CD4-positive, alpha-beta T cell treated with Interferon gamma for 1 hour (primary cell): ENCODE measurements at regions not wholly inside any gene's neighbourhood (a gene's known extent, or its start where the extent isn't known, plus 50 kb on each side); places are given as distances from the start of the nearest gene placed in this dataset.

ENCODE experiments used
- DNase-seq: peaks from one replicate; pipeline ENCODE4 v3.0.0-alpha.2; 2020

GRCh38 chr3:186487819-186488218, 56.4 kb downstream of the CRYGS start:
- no peak for DNase-seq

DNA sequence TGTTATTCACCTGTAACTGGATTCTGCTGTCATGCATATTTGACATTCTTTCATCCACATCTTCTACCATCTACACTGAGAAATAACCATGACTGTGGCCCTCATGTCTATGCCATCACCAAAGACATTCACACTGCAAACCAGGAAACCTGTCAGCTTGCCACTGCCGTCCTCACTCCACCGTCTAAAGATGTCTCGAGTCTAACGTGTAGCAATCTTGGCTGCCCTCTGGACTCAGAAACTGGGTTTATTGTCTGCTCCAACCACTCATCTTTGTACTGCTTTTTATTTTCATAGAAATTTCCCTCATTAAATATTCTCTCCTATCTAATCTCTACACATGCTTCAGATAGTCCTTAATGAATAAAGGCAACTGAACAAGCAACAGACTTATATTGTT, 57.1 kb downstream of the CRYGS start:
- DNase-seq, result no peak

DNA sequence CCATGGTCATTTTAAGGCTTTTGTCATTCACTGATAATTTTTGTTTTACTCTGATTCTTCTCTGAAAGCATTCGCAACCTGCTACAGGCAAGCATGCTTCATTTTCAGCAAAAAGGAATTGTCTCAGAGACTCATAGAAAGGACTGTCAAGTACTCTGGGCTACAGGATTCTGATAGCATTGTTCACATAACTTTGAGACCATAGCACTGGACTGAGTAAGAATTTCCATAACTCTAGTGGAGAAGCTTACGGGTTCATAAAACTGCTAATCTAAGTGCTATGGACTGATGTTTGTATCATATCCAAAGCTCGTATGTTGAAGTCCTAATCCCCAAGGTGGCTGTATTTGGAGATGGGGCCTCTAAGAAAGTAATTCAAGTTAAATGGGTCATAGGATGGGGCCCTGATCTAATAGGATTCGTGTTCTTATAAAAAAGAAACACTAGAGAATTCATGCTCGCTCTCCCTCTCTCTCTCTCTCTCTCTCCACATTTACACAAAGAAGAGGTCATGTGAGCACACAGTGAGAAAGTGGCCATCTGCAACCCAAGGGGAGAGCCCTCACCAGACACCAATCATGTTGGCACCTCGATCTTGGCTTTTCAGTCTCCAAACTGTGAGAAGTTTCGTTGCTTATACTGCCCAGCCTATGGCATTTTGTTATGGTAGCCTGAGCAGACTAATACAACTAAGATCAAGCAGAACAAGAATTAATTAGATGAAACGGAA, 60.4 kb downstream of the CRYGS start:
- DNase-seq, result no peak

DNA sequence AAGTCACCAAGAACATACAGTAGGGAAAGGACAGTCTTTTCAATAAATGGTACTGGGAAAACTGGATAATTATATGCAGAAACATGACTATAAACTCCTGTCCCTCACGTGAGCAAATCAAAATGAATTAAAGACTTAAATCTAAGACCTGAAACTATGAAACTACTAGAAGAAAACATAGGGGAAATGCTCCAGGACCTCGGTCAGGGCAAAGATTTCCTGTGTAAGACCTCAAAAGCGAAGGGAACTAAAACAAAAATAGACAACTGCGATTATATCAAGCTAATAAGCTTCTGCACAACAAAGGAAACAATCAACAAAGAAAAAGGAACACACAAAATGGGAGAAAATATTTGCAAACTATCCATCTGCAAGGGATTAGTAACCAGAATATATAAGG, 62.7 kb downstream of the CRYGS start:
- DNase-seq, result no peak

- no peak for DNase-seq
Measured at GRCh38 chr3:186477876-186478275, 66.3 kb downstream of the CRYGS start.

GRCh38 chr3:186477033-186477432, 67.1 kb downstream of the CRYGS start:
- DNase-seq, result no peak

GRCh38 chr3:186476541-186476940, 67.6 kb downstream of the CRYGS start:
- no peak for DNase-seq

- no peak for DNase-seq
Measured at GRCh38 chr3:186476044-186476468, 68.1 kb downstream of the CRYGS start.

- DNase-seq, result no peak
Measured at GRCh38 chr3:186473166-186473565, 71.0 kb downstream of the CRYGS start.

DNA sequence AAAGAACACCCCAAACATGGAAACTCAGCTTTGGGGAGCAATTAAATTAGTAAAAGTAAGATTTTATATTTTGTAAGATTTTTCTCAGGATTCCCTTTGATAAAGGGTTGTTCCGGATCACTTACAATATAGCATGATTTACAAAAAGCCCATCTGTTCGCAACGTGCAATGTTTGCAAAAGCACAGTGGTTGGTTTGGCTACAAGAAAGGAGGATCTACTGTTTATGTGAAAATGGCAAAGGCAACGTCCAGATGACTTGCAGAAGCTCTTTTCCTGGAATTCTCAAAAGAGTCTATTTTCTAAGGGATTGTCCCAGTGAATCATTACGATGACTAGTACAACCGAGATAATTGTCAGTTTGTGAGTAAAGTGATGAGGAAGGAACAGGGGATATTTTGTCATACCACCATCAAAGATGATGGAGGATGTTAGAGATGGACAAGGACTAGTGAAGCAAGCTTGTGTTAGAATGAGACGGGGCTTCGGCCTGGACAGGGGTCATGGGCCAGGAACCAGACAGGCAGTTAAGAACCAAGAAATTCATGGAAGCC, 71.6 kb downstream of the CRYGS start:
- no peak for DNase-seq

DNA sequence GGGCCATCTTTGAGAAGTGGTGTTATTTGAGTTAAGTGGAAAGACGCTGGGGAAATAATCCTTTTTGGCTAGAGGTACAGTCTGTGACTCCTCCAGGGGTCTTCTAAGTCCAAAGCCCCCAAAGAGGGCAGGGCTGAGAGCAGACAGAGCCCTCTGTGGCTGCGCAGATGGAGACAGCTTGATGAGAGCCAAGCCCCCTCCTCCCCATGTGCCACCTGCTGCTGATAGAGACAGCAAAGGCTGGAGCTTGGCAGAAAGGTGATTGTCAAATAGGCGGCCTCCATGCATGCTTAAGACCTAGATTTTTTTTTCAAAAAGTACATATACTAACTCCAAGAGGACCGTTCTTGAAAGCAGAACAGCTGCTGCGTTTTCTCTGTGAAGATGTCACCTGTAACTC, 72.4 kb downstream of the CRYGS start:
- no peak for DNase-seq

GRCh38 chr3:186469525-186469924, 74.7 kb downstream of the CRYGS start:
- DNase-seq, result no peak

DNA sequence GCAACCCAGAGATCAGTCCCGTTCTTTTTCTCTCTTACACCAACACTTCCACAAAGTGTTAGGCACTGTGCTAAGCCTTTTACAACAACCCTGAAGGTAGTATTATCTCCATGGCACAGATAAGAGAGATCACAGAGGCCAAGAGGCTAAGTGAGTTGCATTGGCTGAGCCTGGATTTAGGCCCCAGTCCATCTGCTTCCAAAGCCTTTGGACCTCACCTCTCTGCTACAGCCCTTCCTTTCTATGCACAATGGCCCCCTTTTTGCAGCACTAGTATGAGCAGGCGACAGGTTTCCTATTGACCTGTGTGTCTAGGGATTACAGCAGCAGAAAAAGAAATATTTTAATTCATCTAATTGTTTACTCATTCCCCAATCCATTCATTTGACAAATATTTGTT, 76.2 kb downstream of the CRYGS start:
- DNase-seq, result no peak

DNA sequence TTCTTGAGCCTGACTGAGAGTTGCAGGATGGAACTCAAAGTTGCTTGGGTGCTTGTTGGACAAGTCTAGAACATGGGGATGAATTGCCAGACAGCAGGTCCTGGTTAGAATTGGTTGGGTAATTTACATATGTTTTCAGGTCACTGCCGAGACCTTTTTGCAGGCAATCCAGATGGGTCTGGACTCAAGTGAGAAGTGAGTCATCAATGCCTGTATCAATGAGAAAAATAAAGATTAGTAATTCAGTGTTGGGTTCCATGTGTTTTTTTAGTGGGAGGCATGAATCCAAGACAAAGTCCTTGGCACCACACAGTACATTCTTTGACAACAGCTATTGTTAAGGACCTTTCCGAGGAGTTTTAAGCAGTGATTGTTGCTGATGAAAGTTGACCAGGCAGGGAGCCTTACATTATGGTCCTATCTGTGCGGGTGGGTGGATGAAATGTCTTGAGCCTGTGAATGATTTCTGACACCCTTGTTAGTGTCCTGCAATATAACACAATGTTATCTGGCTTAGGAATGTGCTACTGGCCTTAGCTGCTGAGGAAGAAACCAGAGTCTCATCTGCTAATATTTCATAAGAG, 77.7 kb downstream of the CRYGS start:
- no peak for DNase-seq

GRCh38 chr3:186465508-186465907, 78.7 kb downstream of the CRYGS start:
- no peak for DNase-seq

DNA sequence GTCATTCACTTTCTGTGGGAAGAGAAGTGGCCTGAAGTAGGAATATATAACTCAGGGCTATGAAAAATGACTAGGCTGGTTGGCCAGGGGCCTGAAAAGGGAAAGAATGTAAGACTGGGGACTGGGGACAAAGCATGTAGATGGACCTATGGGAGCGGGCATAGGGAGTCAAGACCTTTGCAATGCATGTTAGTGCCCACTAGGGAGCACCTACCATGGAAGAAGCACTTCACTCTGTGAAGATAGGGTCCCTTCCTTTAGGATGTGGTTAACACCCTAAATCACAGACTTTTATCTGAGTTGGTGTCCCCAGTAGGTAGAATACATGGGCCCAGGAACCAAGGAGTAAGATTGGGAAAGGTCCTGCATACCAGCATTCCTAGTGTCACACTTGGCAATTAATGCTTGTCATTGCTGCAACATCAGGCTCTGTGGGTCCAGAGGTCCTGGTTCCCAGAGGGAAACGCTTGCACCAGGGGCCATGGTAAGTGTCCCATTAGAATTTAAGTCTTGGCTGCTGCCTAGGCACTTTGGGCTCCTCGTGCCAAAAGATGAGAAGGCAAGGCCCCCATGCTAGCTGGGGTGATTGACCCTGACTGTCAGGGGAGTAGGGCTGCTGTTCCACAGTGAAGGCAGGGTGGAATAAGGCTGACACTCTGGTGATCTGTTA, 79.6 kb downstream of the CRYGS start:
- no peak for DNase-seq

- DNase-seq, result no peak
Measured at GRCh38 chr3:186461141-186461540, 83.0 kb downstream of the CRYGS start.

DNA sequence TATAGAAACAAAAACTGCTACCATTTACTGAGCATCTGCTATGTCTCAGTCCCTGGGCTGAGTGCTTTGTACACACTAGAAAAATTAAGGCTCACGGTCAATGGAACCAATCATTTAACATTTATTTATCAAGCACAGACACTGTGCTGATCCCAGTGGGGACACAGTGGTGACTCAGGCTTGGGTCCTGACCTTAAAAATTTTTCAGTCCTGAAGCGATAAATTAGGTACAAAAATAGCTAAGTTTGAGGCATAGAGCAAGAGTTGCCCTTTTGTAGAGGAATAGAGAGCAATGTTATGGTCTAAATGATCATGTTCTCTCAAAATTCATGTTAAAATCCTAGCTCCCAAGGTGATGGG, 85.1 kb downstream of the CRYGS start:
- DNase-seq, result no peak

DNA sequence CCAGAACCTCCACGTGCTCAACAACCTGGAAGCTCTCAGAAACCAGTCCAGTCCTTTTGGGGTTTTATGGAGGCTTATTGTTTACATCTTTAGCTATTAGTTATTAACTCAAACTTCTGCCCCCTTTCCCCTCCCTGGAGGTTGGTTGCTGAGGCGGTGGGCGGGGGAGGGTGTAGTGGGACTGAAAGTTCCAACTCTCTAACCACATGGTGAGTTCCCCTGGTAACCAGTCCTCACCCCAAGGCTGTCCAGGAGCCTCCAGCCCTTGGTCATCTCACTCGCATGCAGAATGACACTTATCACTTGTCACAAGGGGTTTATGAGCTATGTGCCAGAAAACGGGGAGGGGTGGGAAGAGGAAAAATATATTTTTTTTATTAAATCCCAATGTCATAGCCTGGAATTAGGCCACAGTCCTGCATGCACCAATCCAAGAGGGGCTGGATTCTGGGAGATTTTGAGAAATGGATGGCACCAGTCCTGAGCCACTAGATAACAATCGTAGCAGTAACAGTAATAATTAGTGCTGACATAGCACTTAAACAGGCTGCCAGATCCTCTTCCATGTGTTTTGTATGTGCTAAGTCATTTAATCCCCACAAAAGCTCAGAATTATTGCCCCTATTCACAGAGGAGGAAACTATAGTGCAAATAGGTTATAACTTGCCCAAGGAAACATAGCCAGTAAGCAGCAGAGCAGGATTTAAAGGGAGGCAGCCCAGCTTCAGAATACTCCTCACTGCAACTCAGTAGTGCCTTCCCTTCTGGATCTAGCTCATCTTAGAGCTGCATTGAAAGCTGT, 85.7 kb downstream of the CRYGS start:
- DNase-seq, result no peak

DNA sequence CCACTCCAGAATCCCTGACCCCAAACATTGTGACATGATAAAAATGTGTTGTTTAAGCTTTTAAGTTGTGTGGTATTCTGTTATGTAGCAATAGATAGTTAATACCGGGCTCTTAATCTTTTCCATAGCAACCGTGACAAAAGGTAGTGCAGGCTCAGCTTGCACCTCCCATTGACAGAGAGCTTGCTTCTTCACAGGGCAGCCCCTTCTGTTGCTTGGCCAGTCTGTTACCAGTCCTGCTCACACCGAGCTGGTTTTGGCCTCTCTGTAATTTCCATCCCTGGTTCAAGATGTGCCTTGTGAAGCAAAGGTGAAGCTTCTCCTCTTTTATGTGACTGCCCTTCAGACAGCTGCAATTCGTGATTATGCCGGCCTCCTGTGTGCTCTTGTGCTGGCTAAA, 86.9 kb downstream of the CRYGS start:
- DNase-seq, result no peak

DNA sequence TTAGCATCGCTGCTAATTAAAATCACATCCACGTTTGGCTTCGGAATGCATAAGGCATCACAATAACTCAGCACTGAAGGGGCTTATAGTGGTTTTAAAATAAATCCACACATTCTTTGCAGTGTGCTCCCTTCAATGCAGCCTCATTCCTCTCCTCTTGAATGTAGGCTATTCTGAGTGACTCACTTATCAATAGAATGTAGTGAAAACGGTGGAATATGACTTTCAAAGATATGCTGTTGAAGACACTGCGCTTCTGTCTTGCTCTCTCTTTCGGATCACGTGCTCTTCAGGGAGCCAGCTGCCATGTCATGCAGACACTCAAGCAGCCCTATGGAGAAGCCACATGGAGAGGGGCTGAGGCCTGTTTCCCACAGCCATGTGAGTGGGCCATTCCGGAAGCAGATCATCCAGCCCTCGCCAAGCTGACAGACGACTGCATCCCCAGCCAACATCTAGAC, 87.4 kb downstream of the CRYGS start:
- DNase-seq, result no peak

DNA sequence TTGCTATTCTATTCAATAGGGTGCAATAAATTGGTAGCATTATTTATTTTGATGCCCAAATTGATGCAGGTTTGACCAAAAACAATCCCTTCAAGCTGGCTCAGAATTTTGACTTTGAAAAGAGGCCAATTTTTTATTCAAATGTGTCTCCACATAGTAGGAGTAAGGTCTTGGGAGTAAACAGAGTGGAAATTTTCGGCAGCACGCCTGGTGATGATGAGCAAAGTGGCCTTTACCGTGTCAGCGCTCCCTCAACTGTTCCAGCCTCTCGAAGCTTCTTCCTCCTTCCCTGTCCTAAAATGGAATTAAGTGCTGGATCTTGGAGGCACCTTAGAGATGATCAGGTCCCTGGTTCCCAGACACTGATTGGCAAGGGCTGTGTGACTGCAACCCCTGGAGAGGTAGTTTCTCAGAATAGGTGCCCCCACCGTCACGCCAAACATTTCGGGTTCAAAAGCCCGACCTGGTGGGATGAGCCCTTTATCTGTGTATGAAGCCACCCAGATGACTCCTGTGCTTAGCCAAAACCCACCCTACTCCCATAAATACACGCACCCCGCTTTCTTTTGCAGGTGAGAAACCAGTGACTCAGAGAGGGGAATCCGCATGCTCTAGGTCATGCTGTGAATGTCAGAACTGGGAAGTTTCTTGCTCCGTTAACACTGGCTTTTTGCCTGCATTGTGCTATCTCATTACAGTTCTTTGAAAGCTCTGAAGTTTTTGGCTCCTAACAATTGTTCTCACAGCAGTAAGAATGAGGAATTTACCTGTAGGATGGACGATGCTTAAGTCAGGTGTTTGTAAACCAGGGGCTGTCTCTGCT, 89.1 kb downstream of the CRYGS start:
- no peak for DNase-seq
